ENCODE measurements at regions not wholly inside any gene's neighbourhood (a gene's known extent, or its start where the extent isn't known, plus 50 kb on each side); places are given as distances from the start of the nearest gene placed in this dataset.

DNA sequence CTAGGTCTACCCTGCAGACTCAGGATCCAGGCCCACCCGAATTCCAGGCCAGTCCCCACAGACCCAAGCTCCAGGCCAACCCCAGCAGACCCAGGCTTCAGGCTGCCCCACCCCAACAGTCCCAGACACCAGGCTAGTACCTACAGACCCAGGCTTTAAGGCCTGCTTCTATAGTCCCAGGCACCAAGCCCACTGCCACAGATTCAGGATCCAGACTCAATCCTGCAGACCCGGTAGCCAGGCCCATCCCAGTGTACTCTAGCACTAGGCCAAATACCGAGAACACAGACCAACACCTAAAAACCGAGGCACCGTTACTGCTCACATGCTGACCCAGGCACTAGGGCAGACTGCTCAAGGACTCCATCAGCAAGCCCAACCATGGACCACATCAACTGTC, 862.3 kb downstream of the UQCRFS1 start:
- H3K4me1 ChIP-seq: no peaks in the 10 kb centered on the region
- no peaks in the 10 kb centered on the region for H3K36me3 ChIP-seq
- intact Hi-C loops (cut with DNase I): no loop called here
- TF ChIP-seq CTCF (IDR thresholded peaks at IDR 0.05): no peak
- H3K9me3 ChIP-seq: peaks cover 0 to 6% of the 10 kb centered on the region in 2 donors
- no peaks in the 10 kb centered on the region for H3K27me3 ChIP-seq
- no peak overlapping the region for H3K27ac ChIP-seq
- H3K4me3 ChIP-seq: no peak overlapping the region
- ATAC-seq (no peak), DNase-seq (peak in 1 of 4 donors; percentile 17)

DNA sequence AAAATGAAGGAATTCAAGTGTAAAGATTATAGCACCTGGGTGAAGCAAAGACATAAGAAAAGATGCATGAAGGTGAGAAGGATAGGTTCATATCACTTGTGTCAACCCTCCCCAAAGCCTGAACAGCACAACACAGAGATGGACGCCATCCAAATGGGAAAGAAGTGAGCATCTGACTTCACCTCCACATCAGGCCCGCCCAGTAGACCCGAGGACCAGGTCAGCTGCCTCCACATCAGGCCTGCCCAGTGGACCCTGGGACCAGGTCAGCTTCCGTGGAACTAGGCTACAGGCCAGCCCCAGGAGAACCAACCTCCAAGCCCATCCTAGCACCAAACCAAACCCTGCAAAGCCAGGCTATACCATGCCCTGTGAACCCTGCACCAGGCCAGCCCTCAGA, 862.9 kb downstream of the UQCRFS1 start:
- no peak for TF ChIP-seq CTCF (IDR thresholded peaks at IDR 0.05)
- DNase-seq (no peak), ATAC-seq (no peak)
- H3K9me3 ChIP-seq: peaks cover 0 to 6% of the 10 kb centered on the region in 2 donors
- no peak overlapping the region for H3K27ac ChIP-seq
- no peaks in the 10 kb centered on the region for H3K4me1 ChIP-seq
- H3K36me3 ChIP-seq: no peaks in the 10 kb centered on the region
- no peaks in the 10 kb centered on the region for H3K27me3 ChIP-seq
- intact Hi-C loops (cut with DNase I): no loop called here
- H3K4me3 ChIP-seq: no peak overlapping the region

DNA sequence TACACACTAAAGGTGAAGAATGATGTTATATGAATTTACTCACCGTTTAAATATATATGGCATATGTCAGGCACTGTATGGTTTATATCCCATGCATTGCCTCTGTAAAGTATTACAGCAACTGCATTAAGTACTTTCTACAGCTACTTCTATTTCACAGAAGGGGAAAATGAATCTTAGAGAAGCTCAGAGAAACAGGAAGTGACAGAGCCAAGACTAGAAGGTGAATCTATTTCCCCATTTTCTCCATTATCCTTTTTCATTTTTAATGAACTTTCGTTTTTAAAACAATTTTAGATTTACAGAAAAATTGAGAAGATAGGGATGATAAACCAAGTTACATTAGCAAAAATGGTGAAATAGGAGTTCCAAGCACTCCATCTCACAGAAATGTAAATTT, 863.3 kb downstream of the UQCRFS1 start:
- TF ChIP-seq CTCF (IDR thresholded peaks at IDR 0.05): no peak
- no peak for ATAC-seq
- no peaks in the 10 kb centered on the region for H3K27me3 ChIP-seq
- DNase-seq: no peak
- intact Hi-C loops (cut with DNase I): no loop called here
- no peak overlapping the region for H3K27ac ChIP-seq
- no peaks in the 10 kb centered on the region for H3K36me3 ChIP-seq
- H3K4me1 ChIP-seq: no peaks in the 10 kb centered on the region
- H3K4me3 ChIP-seq: no peak overlapping the region
- H3K9me3 ChIP-seq: peaks cover 0 to 6% of the 10 kb centered on the region in 2 donors

DNA sequence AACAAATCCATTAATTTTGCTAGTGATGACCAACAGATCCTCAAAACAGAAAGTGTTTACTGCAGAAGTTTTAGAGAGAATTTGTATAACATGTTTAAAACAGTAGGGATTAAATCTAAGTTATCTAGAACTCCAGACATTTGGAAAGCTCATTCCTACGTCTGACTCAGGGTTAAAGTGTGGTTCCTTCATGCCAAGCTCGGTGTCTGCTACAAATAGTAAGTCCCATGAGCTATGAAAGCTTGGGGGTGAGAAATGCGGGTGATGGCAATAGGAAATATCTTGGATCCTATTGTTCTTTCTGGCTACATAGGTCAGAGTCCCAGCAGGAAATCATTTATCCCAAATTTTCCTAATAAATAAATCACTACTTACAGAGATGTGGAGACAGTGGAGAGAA, 867.1 kb downstream of the UQCRFS1 start:
- no peaks in the 10 kb centered on the region for H3K36me3 ChIP-seq
- ATAC-seq (no peak), DNase-seq (no peak)
- H3K4me1 ChIP-seq: no peaks in the 10 kb centered on the region
- peaks cover 0 to 6% of the 10 kb centered on the region in 2 donors for H3K9me3 ChIP-seq
- H3K4me3 ChIP-seq: no peak overlapping the region
- no peak overlapping the region for H3K27ac ChIP-seq
- no peaks in the 10 kb centered on the region for H3K27me3 ChIP-seq
- intact Hi-C loops (cut with DNase I): no loop called here
- no peak for TF ChIP-seq CTCF (IDR thresholded peaks at IDR 0.05)

- Histone ChIP-seq H3K4me1 (no peaks in the 10 kb centered on the region), H3K36me3 (no peaks in the 10 kb centered on the region), H3K27me3 (no peaks in the 10 kb centered on the region), H3K4me3 (no peak overlapping the region), H3K9me3 (peaks cover 0 to 15% of the 10 kb centered on the region in 2 donors), H3K27ac (no peak overlapping the region)
- TF ChIP-seq CTCF (IDR thresholded peaks at IDR 0.05): no peak
- ATAC-seq (no peak), DNase-seq (no peak)
- intact Hi-C loops (cut with DNase I): no loop called here
Observed at GRCh38 chr19:28341810-28342350, 871.1 kb downstream of the UQCRFS1 start.

All from left lung (tissue), 4 donors.